Islet precursor cell (in vitro differentiated cells): ENCODE measurements at regions not wholly inside any gene's neighbourhood (a gene's known extent, or its start where the extent isn't known, plus 50 kb on each side); places are given as distances from the start of the nearest gene placed in this dataset.
"Not testable (repeated sequence)": the region's sequence is repeated elsewhere in the genome, so short reads cannot be mapped to it uniquely, and the experiment has no call there.

Experiments
- DNase-seq: peaks from one replicate; pipeline ENCODE4 v3.0.0-alpha.2; 2018

DNA sequence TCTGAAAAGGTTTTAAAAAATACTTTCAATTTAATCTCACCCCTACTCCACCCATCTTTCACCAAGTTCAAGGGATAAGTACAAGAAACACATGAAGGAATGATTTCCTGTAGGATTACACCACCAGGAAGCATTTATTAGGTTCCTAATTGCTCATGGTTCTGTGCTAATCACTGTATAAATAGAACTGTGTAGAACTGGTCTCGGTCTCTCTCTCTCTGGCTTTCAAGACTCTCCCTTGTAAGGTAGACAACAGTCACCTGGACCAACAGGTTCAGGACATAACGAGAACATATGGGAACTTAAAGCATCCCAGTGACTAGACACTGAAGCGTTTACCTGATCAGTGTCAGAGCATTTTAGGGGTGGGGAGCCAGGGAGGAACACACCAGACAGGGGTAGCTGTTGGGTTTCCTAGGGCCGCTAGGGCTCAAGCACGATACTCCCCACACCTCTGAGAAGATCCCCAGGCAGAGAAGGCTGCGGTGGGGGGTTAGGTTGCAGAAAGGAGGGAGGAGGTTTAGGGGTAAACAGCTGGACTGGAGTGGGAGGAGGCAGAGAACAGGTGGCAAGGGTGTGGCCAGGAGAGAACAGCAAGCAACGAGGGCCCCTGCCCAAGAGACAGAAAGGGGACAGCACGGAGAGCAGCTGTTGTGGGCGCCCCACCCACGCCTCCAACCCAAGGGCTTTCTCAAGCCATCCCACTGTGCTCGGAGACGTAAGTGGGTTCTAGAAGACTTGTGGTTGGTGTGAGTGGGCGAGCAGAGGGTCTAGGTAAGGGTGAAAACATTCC lies 52.5 kb upstream of the USP6NL start:
- DNase-seq: no peak

DNA sequence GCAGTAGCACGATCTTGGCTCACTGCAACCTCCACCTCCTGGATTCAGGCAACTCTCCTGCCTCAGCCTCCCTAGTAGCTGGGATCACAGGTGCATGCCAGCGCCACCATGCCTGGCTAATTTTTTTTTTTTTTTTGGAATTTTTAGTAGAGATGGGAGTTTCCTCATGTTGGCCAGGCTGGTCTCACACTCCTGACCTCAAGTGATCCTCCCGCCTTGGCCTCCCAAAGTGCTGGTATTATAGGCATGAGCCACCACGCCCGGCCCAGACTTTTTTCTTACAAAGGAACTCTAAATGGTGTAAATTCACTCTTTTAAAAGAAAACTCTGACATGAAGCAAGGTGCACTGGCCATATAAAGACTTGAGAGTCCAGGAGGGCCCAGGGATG lies 51.7 kb upstream of the USP6NL start:
- not testable (repeated sequence) for DNase-seq

DNA sequence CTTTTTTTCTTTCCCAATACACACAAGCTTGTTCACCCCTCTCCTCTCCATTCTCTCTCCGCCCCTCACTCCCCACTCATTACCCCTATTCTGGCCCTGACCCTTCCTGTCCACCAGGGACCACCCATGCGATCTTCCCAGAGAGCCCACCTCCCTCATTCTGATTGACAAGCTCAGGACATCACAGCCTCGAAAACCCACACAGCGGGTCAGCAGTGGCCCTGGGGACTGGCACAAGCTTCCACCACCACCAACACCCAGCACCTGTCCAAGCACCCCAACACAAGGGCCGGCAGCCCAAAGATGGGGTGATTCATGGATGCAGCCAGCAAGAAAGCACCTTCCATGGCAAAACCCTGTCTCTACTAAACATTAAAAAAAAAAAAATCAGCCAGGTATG lies 50.0 kb upstream of the USP6NL start:
- no peak for DNase-seq
